Mesenchymal stem cell (in vitro differentiated cells and primary cell): ENCODE measurements at regions not wholly inside any gene's neighbourhood (a gene's known extent, or its start where the extent isn't known, plus 50 kb on each side); places are given as distances from the start of the nearest gene placed in this dataset.

Experiments used
- DNase-seq: peaks from one replicate; pipeline ENCODE4 v3.0.0-alpha.2; 2013
- H2AFZ ChIP-seq: one replicate; pipeline ENCODE4 v1.6.1; 2013; ENCODE audit warnings: low read depth, mild to moderate bottlenecking, control low read depth, inconsistent platforms, low read length, moderate library complexity
- H2AK5ac ChIP-seq: 2 replicates; pipeline ENCODE4 v1.6.1; 2013; ENCODE audit warnings: low read length, moderate library complexity, mild to moderate bottlenecking, inconsistent platforms; ENCODE audit not compliant: severe bottlenecking
- H2BK120ac ChIP-seq: one replicate; pipeline ENCODE4 v1.6.1; 2013; ENCODE audit warnings: low read depth, mild to moderate bottlenecking, inconsistent platforms, low read length, moderate library complexity
- H2BK12ac ChIP-seq, 2 experiments: one replicate each; pipeline ENCODE4 v1.6.1; 2013; ENCODE audit warnings: inconsistent platforms in 2 of 2, low read length in 2 of 2, mild to moderate bottlenecking in 2 of 2, moderate library complexity in 2 of 2, control low read depth in 1 of 2
- H2BK15ac ChIP-seq: one replicate; pipeline ENCODE4 v1.6.1; 2013; ENCODE audit warnings: mild to moderate bottlenecking, low read depth, inconsistent platforms; ENCODE audit not compliant: poor library complexity, severe bottlenecking
- H2BK5ac ChIP-seq: 2 replicates; pipeline ENCODE4 v1.6.1; 2013; ENCODE audit warnings: low read depth, mild to moderate bottlenecking, low read length, control low read depth, inconsistent platforms; ENCODE audit not compliant: poor library complexity, severe bottlenecking
- H3K14ac ChIP-seq, 2 experiments: one replicate each; pipeline ENCODE4 v1.6.1; 2013; ENCODE audit warnings: inconsistent platforms in 2 of 2, low read length in 2 of 2, control low read depth in 1 of 2, mild to moderate bottlenecking in 1 of 2, moderate library complexity in 1 of 2
- H3K18ac ChIP-seq, 2 experiments: one replicate each; pipeline ENCODE4 v1.6.1; 2013; ENCODE audit warnings: inconsistent platforms in 2 of 2, low read length in 2 of 2, control low read depth in 1 of 2, low read depth in 1 of 2, mild to moderate bottlenecking in 1 of 2
- H3K23ac ChIP-seq, 2 experiments: one replicate each; pipeline ENCODE4 v1.6.1; 2013; ENCODE audit warnings: inconsistent platforms in 2 of 2, low read length in 2 of 2, mild to moderate bottlenecking in 2 of 2, moderate library complexity in 2 of 2, control low read depth in 1 of 2
- H3K27ac ChIP-seq: 2 replicates; pipeline ENCODE4 v1.5.1; 2013; ENCODE audit warnings: mild to moderate bottlenecking, moderate library complexity, low read length, control low read depth, inconsistent platforms; ENCODE audit not compliant: poor library complexity, severe bottlenecking
- H3K27me3 ChIP-seq, 2 experiments: 2 replicates each; pipeline versions ENCODE4 v1.6.1 to v1.7.0; 2013; ENCODE audit warnings: low read length in 2 of 2, mild to moderate bottlenecking in 2 of 2, moderate library complexity in 2 of 2, control low read depth in 1 of 2, inconsistent platforms in 1 of 2; ENCODE audit not compliant: control insufficient read depth in 1 of 2, insufficient read depth in 1 of 2
- H3K36me3 ChIP-seq, 2 experiments: 2 replicates each; pipeline versions ENCODE4 v1.6.1 to v1.7.0; 2013; ENCODE audit warnings: low read length in 2 of 2, control low read depth in 1 of 2, inconsistent platforms in 1 of 2, low read depth in 1 of 2, mild to moderate bottlenecking in 1 of 2; ENCODE audit not compliant: insufficient read depth in 2 of 2, control insufficient read depth in 1 of 2
- H3K4ac ChIP-seq, 2 experiments: one replicate each; pipeline ENCODE4 v1.6.1; 2013; ENCODE audit warnings: inconsistent platforms in 2 of 2, low read length in 2 of 2, mild to moderate bottlenecking in 2 of 2, moderate library complexity in 2 of 2, control low read depth in 1 of 2, low read depth in 1 of 2
- H3K4me1 ChIP-seq: 2 replicates; pipeline ENCODE4 v1.6.1; 2013; ENCODE audit warnings: low read depth, low read length, control low read depth; ENCODE audit not compliant: control insufficient read depth, insufficient read depth
- H3K4me2 ChIP-seq: 2 replicates; pipeline ENCODE4 v1.6.1; 2013; ENCODE audit warnings: low read length, mild to moderate bottlenecking, inconsistent platforms; ENCODE audit not compliant: poor library complexity, severe bottlenecking
- H3K4me3 ChIP-seq, 2 experiments: 2 replicates each; pipeline versions ENCODE4 v1.5.1 to v1.7.0; 2013; ENCODE audit warnings: low read length in 2 of 2, mild to moderate bottlenecking in 2 of 2, control low read depth in 1 of 2, low read depth in 1 of 2; ENCODE audit not compliant: insufficient read depth in 1 of 2
- H3K79me1 ChIP-seq: replicated peaks from 2 replicates; pipeline ENCODE4 v1.6.1; 2013; ENCODE audit warnings: mild to moderate bottlenecking, control low read depth, low read length, inconsistent platforms; ENCODE audit not compliant: poor library complexity, severe bottlenecking
- H3K9ac ChIP-seq: 2 replicates; pipeline ENCODE4 v1.7.0; 2013; ENCODE audit warnings: mild to moderate bottlenecking, low read length, moderate library complexity
- H3K9me3 ChIP-seq: 2 replicates; pipeline ENCODE4 v1.7.0; 2013; ENCODE audit warnings: mild to moderate bottlenecking, low read length; ENCODE audit not compliant: control insufficient read depth
- H4K8ac ChIP-seq: one replicate; pipeline ENCODE4 v1.6.1; 2013; ENCODE audit warnings: inconsistent platforms, mild to moderate bottlenecking, low read length, moderate library complexity
- H4K91ac ChIP-seq: one replicate; pipeline ENCODE4 v1.6.1; 2013; ENCODE audit warnings: mild to moderate bottlenecking, low read length, inconsistent platforms
- WGBS: methylation state at CpG from one replicate; pipeline ENCODE4 v1.1.7; 2013; ENCODE audit warnings: mixed read lengths; 5-methylcytosine and 5-hydroxymethylcytosine counted together

GRCh38 chr2:210844016-210844415 lies 287.6 kb downstream of the CPS1 start:
- Histone ChIP-seq H2BK120ac (no peak overlapping the region), H3K4me3 (no peak overlapping the region), H3K23ac (no peak overlapping the region), H3K4me2 (no peak overlapping the region), H2BK12ac (no peak overlapping the region), H3K14ac (no peak overlapping the region), H4K91ac (no peak overlapping the region), H3K36me3 (no peaks in the 10 kb centered on the region), H2AFZ (no peak overlapping the region), H3K4ac (no peak overlapping the region), H2BK5ac (no peak overlapping the region), H4K8ac (no peak overlapping the region), H3K79me1 (no peaks in the 10 kb centered on the region), H3K4me1 (no peaks in the 10 kb centered on the region), H3K27me3 (no peaks in the 10 kb centered on the region), H3K27ac (no peak overlapping the region), H2BK15ac (no peak overlapping the region), H3K9me3 (no peaks in the 10 kb centered on the region), H2AK5ac (no peak overlapping the region), H3K9ac (no peak overlapping the region), H3K18ac (no peak overlapping the region)
- WGBS: 47% methylated on average over 1 of the region's 1 CpG
- no peak for DNase-seq

GRCh38 chr2:210859314-210859713 lies 302.9 kb downstream of the CPS1 start:
- Histone ChIP-seq H2BK120ac (no peak overlapping the region), H2AFZ (no peak overlapping the region), H3K4me2 (no peak overlapping the region), H3K27ac (no peak overlapping the region), H3K14ac (no peak overlapping the region), H3K27me3 (no peaks in the 10 kb centered on the region), H4K91ac (no peak overlapping the region), H3K23ac (no peak overlapping the region), H3K79me1 (no peaks in the 10 kb centered on the region), H2BK15ac (no peak overlapping the region), H3K36me3 (no peaks in the 10 kb centered on the region), H3K9me3 (no peaks in the 10 kb centered on the region), H2AK5ac (no peak overlapping the region), H3K4ac (no peak overlapping the region), H4K8ac (no peak overlapping the region), H3K9ac (no peak overlapping the region), H3K4me3 (no peak overlapping the region), H3K4me1 (no peaks in the 10 kb centered on the region), H3K18ac (no peak overlapping the region), H2BK5ac (no peak overlapping the region), H2BK12ac (no peak overlapping the region)
- no peak for DNase-seq
- no CpG with 5 or more reads among the region's 2 CpGs for WGBS

- H2AK5ac ChIP-seq: no peak overlapping the region
- H3K36me3 ChIP-seq: no peaks in the 10 kb centered on the region
- H3K4me2 ChIP-seq: no peak overlapping the region
- no peak overlapping the region for H3K4me3 ChIP-seq
- H3K4ac ChIP-seq: no peak overlapping the region
- no peak overlapping the region for H2BK15ac ChIP-seq
- H3K14ac ChIP-seq: no peak overlapping the region
- no peak overlapping the region for H2BK120ac ChIP-seq
- H2BK12ac ChIP-seq: no peak overlapping the region
- H3K9ac ChIP-seq: no peak overlapping the region
- no peak overlapping the region for H3K18ac ChIP-seq
- no peak overlapping the region for H2AFZ ChIP-seq
- H3K23ac ChIP-seq: no peak overlapping the region
- no peaks in the 10 kb centered on the region for H3K4me1 ChIP-seq
- H3K27ac ChIP-seq: no peak overlapping the region
- 87% methylated on average over 4 of the region's 5 CpGs for WGBS
- no peaks in the 10 kb centered on the region for H3K9me3 ChIP-seq
- H3K79me1 ChIP-seq: no peaks in the 10 kb centered on the region
- no peak overlapping the region for H2BK5ac ChIP-seq
- no peak overlapping the region for H4K91ac ChIP-seq
- H4K8ac ChIP-seq: no peak overlapping the region
- no peaks in the 10 kb centered on the region for H3K27me3 ChIP-seq
- DNase-seq: no peak
These were observed 303.9 kb downstream of the CPS1 start for GRCh38 chr2:210860276-210860675.

- H2AK5ac ChIP-seq: no peak overlapping the region
- no CpG with 5 or more reads among the region's 2 CpGs for WGBS
- no peak overlapping the region for H2BK5ac ChIP-seq
- H3K4me1 ChIP-seq: no peaks in the 10 kb centered on the region
- H3K18ac ChIP-seq: no peak overlapping the region
- no peak overlapping the region for H2BK15ac ChIP-seq
- H3K79me1 ChIP-seq: no peaks in the 10 kb centered on the region
- H4K8ac ChIP-seq: no peak overlapping the region
- H4K91ac ChIP-seq: no peak overlapping the region
- no peak overlapping the region for H3K4me2 ChIP-seq
- no peaks in the 10 kb centered on the region for H3K9me3 ChIP-seq
- no peak overlapping the region for H2BK120ac ChIP-seq
- H3K14ac ChIP-seq: no peak overlapping the region
- H3K4ac ChIP-seq: no peak overlapping the region
- H3K4me3 ChIP-seq: no peak overlapping the region
- H3K9ac ChIP-seq: no peak overlapping the region
- H3K36me3 ChIP-seq: no peaks in the 10 kb centered on the region
- no peak overlapping the region for H2BK12ac ChIP-seq
- DNase-seq: no peak
- H3K27ac ChIP-seq: no peak overlapping the region
- H3K23ac ChIP-seq: no peak overlapping the region
- no peaks in the 10 kb centered on the region for H3K27me3 ChIP-seq
- no peak overlapping the region for H2AFZ ChIP-seq
These were observed 304.8 kb downstream of the CPS1 start for GRCh38 chr2:210861038-210861665.
